WTC11 (cell line): ENCODE measurements at regions not wholly inside any gene's neighbourhood (a gene's known extent, or its start where the extent isn't known, plus 50 kb on each side); places are given as distances from the start of the nearest gene placed in this dataset.

Experiments
- ATAC-seq: fragments of 200-7000 bp; cut with Tn5 transposase; 2 replicates; pipeline ENCODE4 v1.10.0; 2021; ENCODE audit warnings: mild to moderate bottlenecking, moderate library complexity
- CTCF ChIA-PET: fragments of 300-600 bp; sonication (Branson Sonifier 250); formaldehyde crosslinking; loops from one replicate; lab custom pipeline; 2021; ENCODE audit warnings: antibody characterized with exemption; lab: Charles Lee
- POLR2A ChIA-PET: fragments of 350-600 bp; sonication (Branson Sonifier 250); formaldehyde crosslinking; loops from one replicate; lab custom pipeline; 2021; ENCODE audit warnings: antibody characterized with exemption; lab: Charles Lee
- DNase-seq: peaks from one replicate; pipeline ENCODE4 v3.0.0; 2021; ENCODE audit warnings: low spot score
- H3K27ac Mint-ChIP-seq: 2 replicates; pipeline ENCODE4 v1.8.0; 2021; ENCODE audit warnings: mixed read lengths
- H3K27me3 Mint-ChIP-seq: 2 replicates; pipeline ENCODE4 v1.8.0; 2021; ENCODE audit warnings: low read depth, mild to moderate bottlenecking, moderate library complexity, mixed read lengths
- H3K36me3 Mint-ChIP-seq: 2 replicates; pipeline ENCODE4 v1.8.0; 2021; ENCODE audit warnings: mixed read lengths
- H3K4me1 Mint-ChIP-seq: 2 replicates; pipeline ENCODE4 v1.8.0; 2022; ENCODE audit warnings: mixed read lengths
- H3K4me3 Mint-ChIP-seq: 2 replicates; pipeline ENCODE4 v1.8.0; 2021; ENCODE audit warnings: mild to moderate bottlenecking, moderate library complexity, mixed read lengths
- H3K9me3 Mint-ChIP-seq: 2 replicates; pipeline ENCODE4 v1.8.0; 2021; ENCODE audit warnings: mixed read lengths
- ATF1 ChIP-seq: sonication (generic); formaldehyde crosslinking; IDR thresholded peaks from 2 replicates; pipeline ENCODE4 v1.8.1; 2023; ENCODE audit warnings: mild to moderate bottlenecking, moderate library complexity, missing genetic modification reagents
- CBFB ChIP-seq: sonication (generic); formaldehyde crosslinking; IDR thresholded peaks from 2 replicates; pipeline ENCODE4 v1.8.1; 2022; ENCODE audit warnings: mild to moderate bottlenecking, low read depth, missing genetic modification reagents
- CREB1 ChIP-seq: sonication (generic); formaldehyde crosslinking; IDR thresholded peaks from 2 replicates; pipeline ENCODE4 v1.8.0; 2023; ENCODE audit warnings: mild to moderate bottlenecking, missing genetic modification reagents
- CREM ChIP-seq: sonication (generic); formaldehyde crosslinking; IDR thresholded peaks from 2 replicates; pipeline ENCODE4 v1.8.1; 2022; ENCODE audit warnings: mild to moderate bottlenecking, missing genetic modification reagents, moderate library complexity
- EMX1 ChIP-seq: fragments of 250-450 bp; sonication (Bioruptor Pico); IDR thresholded peaks from 2 replicates; pipeline ENCODE4 v1.8.0; 2021; ENCODE audit warnings: mild to moderate bottlenecking
- ETV6 ChIP-seq: sonication (generic); formaldehyde crosslinking; IDR thresholded peaks from 2 replicates; pipeline ENCODE4 v1.8.1; 2022; ENCODE audit warnings: mild to moderate bottlenecking, missing genetic modification reagents
- FOXJ3 ChIP-seq: sonication (generic); formaldehyde crosslinking; IDR thresholded peaks from 2 replicates; pipeline ENCODE4 v1.9.0; 2021; ENCODE audit warnings: missing genetic modification reagents, mild to moderate bottlenecking, borderline replicate concordance
- FOXP1 ChIP-seq: sonication (generic); formaldehyde crosslinking; IDR thresholded peaks from 2 replicates; pipeline ENCODE4 v1.8.0; 2022; ENCODE audit warnings: missing genetic modification reagents, mild to moderate bottlenecking, moderate library complexity, borderline replicate concordance
- HMGA2 ChIP-seq: fragments of 250-450 bp; sonication (Bioruptor Pico); IDR thresholded peaks from 2 replicates; pipeline ENCODE4 v1.4.0; 2021; ENCODE audit warnings: mild to moderate bottlenecking, moderate library complexity
- IRF1 ChIP-seq: sonication (generic); formaldehyde crosslinking; IDR thresholded peaks from 2 replicates; pipeline ENCODE4 v1.8.0; 2023; ENCODE audit warnings: missing genetic modification reagents
- MLX ChIP-seq: sonication (generic); formaldehyde crosslinking; IDR thresholded peaks from 2 replicates; pipeline ENCODE4 v1.8.1; 2023; ENCODE audit warnings: mild to moderate bottlenecking, missing genetic modification reagents, moderate library complexity
- NFYB ChIP-seq: sonication (generic); formaldehyde crosslinking; conservative IDR thresholded peaks from 2 replicates; pipeline ENCODE4 v1.8.0; 2022; ENCODE audit warnings: low read depth, missing genetic modification reagents
- NR2C2 ChIP-seq: sonication (generic); formaldehyde crosslinking; IDR thresholded peaks from 2 replicates; pipeline ENCODE4 v1.8.0; 2022; ENCODE audit warnings: mild to moderate bottlenecking, missing genetic modification reagents
- PRRX2 ChIP-seq: fragments of 250-450 bp; sonication (Bioruptor Pico); IDR thresholded peaks from 2 replicates; pipeline ENCODE4 v1.8.0; 2021; ENCODE audit warnings: mild to moderate bottlenecking
- SMAD3 ChIP-seq: sonication (generic); formaldehyde crosslinking; IDR thresholded peaks from 2 replicates; pipeline ENCODE4 v1.8.0; 2022; ENCODE audit warnings: missing genetic modification reagents, mild to moderate bottlenecking, borderline replicate concordance
- SMAD4 ChIP-seq: sonication (generic); formaldehyde crosslinking; IDR thresholded peaks from 2 replicates; pipeline ENCODE4 v1.8.0; 2022; ENCODE audit warnings: mild to moderate bottlenecking, missing genetic modification reagents
- SP1 ChIP-seq: sonication (generic); formaldehyde crosslinking; conservative IDR thresholded peaks from 2 replicates; pipeline ENCODE4 v1.8.1; 2022; ENCODE audit warnings: missing genetic modification reagents
- TEAD1 ChIP-seq: sonication (generic); formaldehyde crosslinking; IDR thresholded peaks from 2 replicates; pipeline ENCODE4 v1.8.0; 2022; ENCODE audit warnings: mild to moderate bottlenecking, missing genetic modification reagents
- ZNF532 ChIP-seq: fragments of 250-450 bp; sonication (Bioruptor Pico); IDR thresholded peaks from 2 replicates; pipeline ENCODE4 v1.9.0; 2021; ENCODE audit warnings: mild to moderate bottlenecking, borderline replicate concordance
- ZNF671 ChIP-seq: fragments of 250-450 bp; sonication (Bioruptor Pico); IDR thresholded peaks from 2 replicates; pipeline ENCODE4 v1.8.0; 2021; ENCODE audit warnings: mild to moderate bottlenecking
- TF ChIP-seq, protein P1 (sequence below): fragments of 250-450 bp; sonication (Bioruptor Pico); IDR thresholded peaks from 2 replicates; pipeline ENCODE4 v2.1.2; 2022; ENCODE audit warnings: mild to moderate bottlenecking, moderate library complexity
- TF ChIP-seq, protein P2 (sequence below): sonication (generic); formaldehyde crosslinking; IDR thresholded peaks from 2 replicates; pipeline ENCODE4 v1.8.0; 2022; ENCODE audit warnings: mild to moderate bottlenecking, missing genetic modification reagents
- TF ChIP-seq, protein P3 (sequence below): fragments of 200-600 bp; IDR thresholded peaks from 2 replicates; pipeline ENCODE4 v1.8.0; 2022; ENCODE audit warnings: antibody characterized with exemption

- ATAC-seq (no peak), DNase-seq (no peak)
- Mint-ChIP-seq H3K9me3 (no peaks in the 10 kb centered on the region), H3K4me3 (no peak overlapping the region), H3K36me3 (peaks cover 20% of the 10 kb centered on the region; the same call in 1 of the 2 replicates), H3K27me3 (no peaks in the 10 kb centered on the region), H3K4me1 (no peaks in the 10 kb centered on the region), H3K27ac (peak overlapping the region; percentile 21)
- ChIA-PET POLR2A (no interaction called here), CTCF (interaction anchor here (0.5 to 1.2 kb wide), 6 partner anchors 20 to 58 kb away, joined by 3 to 5 read pairs (median 4); no protein-coding TSS in a partner anchor)
- TF ChIP-seq MLX (CRISPR knock-in tag), result no peak
- no peak for TF ChIP-seq CREM (CRISPR knock-in tag)
- TF ChIP-seq TEAD1 (CRISPR knock-in tag), result no peak
- TF ChIP-seq, protein P1, sequence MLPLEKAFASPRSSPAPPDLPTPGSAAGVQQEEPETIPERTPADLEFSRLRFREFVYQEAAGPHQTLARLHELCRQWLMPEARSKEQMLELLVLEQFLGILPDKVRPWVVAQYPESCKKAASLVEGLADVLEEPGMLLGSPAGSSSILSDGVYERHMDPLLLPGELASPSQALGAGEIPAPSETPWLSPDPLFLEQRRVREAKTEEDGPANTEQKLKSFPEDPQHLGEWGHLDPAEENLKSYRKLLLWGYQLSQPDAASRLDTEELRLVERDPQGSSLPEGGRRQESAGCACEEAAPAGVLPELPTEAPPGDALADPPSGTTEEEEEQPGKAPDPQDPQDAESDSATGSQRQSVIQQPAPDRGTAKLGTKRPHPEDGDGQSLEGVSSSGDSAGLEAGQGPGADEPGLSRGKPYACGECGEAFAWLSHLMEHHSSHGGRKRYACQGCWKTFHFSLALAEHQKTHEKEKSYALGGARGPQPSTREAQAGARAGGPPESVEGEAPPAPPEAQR (CRISPR knock-in tag), result no peak
Measured at GRCh38 chr5:178787889-178788288, 57.4 kb upstream of the ZNF354A start.

- DNase-seq (no peak), ATAC-seq (no peak)
- TF ChIP-seq ZNF671 (no peak), FOXJ3 (CRISPR knock-in tag) (no peak), ZNF532 (no peak), CREM (CRISPR knock-in tag) (no peak), ATF1 (no peak), IRF1 (CRISPR knock-in tag) (no peak), SP1 (CRISPR knock-in tag) (no peak), ETV6 (no peak), EMX1 (CRISPR knock-in tag) (no peak), NR2C2 (CRISPR knock-in tag) (no peak), CBFB (CRISPR knock-in tag) (no peak), PRRX2 (CRISPR knock-in tag) (no peak), SMAD4 (no peak), SMAD3 (CRISPR knock-in tag) (no peak), CREB1 (CRISPR knock-in tag) (no peak), FOXP1 (no peak), HMGA2 (CRISPR knock-in tag) (no peak), NFYB (CRISPR knock-in tag) (no peak)
- TF ChIP-seq, protein P2, sequence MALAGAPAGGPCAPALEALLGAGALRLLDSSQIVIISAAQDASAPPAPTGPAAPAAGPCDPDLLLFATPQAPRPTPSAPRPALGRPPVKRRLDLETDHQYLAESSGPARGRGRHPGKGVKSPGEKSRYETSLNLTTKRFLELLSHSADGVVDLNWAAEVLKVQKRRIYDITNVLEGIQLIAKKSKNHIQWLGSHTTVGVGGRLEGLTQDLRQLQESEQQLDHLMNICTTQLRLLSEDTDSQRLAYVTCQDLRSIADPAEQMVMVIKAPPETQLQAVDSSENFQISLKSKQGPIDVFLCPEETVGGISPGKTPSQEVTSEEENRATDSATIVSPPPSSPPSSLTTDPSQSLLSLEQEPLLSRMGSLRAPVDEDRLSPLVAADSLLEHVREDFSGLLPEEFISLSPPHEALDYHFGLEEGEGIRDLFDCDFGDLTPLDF (CRISPR knock-in tag), result no peak
- TF ChIP-seq, protein P3, sequence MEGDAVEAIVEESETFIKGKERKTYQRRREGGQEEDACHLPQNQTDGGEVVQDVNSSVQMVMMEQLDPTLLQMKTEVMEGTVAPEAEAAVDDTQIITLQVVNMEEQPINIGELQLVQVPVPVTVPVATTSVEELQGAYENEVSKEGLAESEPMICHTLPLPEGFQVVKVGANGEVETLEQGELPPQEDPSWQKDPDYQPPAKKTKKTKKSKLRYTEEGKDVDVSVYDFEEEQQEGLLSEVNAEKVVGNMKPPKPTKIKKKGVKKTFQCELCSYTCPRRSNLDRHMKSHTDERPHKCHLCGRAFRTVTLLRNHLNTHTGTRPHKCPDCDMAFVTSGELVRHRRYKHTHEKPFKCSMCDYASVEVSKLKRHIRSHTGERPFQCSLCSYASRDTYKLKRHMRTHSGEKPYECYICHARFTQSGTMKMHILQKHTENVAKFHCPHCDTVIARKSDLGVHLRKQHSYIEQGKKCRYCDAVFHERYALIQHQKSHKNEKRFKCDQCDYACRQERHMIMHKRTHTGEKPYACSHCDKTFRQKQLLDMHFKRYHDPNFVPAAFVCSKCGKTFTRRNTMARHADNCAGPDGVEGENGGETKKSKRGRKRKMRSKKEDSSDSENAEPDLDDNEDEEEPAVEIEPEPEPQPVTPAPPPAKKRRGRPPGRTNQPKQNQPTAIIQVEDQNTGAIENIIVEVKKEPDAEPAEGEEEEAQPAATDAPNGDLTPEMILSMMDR, result no peak
- H3K27ac Mint-ChIP-seq, result no peak overlapping the region
- no peaks in the 10 kb centered on the region for H3K9me3 Mint-ChIP-seq
- no peaks in the 10 kb centered on the region for H3K27me3 Mint-ChIP-seq
- ChIA-PET CTCF (interaction anchor here (0.9 kb wide), 1 partner anchor 56 kb away, joined by 5 read pairs; the partner anchor contains the start of gene ZNF354A), POLR2A (no interaction called here)
- H3K36me3 Mint-ChIP-seq, result peaks cover 17% of the 10 kb centered on the region; the same call in 1 of the 2 replicates
- no peak overlapping the region for H3K4me3 Mint-ChIP-seq
- H3K4me1 Mint-ChIP-seq, result no peaks in the 10 kb centered on the region
Measured at GRCh38 chr5:178786859-178787499, 56.5 kb upstream of the ZNF354A start.
